HG03175 (cell line): ENCODE measurements at regions not wholly inside any gene's neighbourhood (a gene's known extent, or its start where the extent isn't known, plus 50 kb on each side); places are given as distances from the start of the nearest gene placed in this dataset.
A peak's percentile ranks its signal among the peaks of the same experiment; 100 is the strongest.
"Not testable (repeated sequence)": the region's sequence is repeated elsewhere in the genome, so short reads cannot be mapped to it uniquely, and the experiment has no call there.

Source experiments
- ATAC-seq: cut with Tn5 transposase; IDR thresholded peaks from one replicate; pipeline ENCODE4 v1.9.1; 2021; ENCODE audit warnings: mild to moderate bottlenecking, moderate library complexity; ENCODE audit not compliant: unreplicated experiment

DNA sequence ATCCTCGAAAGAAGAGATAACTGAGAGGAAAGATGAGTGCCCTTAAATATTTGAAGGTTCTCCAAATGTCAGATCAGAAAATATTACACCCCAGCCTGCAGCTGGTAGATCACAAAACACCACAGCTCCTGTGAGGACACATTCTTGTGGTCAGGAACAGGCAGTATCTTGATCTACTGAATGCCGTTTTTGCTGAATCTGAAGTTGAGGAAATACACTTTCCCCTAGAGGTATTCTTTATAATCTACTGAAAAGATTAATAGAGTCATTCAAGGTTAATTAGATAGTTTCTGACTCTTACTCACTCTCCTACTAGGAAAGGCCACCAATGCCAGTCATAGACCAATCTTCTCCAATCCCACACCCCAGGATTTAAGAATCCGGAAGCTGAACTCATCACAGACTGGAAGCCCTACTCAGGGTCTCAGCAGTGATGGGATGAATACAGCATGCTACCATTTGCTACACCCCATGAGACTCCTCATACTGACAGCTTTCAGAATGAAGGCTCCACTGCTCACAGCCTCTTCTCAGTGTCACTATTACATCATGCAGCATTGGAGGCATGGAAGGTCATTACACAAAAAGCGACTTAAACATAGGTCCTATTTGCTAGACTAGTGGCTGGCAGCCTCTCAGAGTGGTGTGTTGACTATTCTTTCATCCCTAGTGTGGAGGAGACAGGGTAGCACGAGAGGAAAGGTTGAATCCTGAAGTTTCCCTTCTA, 143.9 kb upstream of the SLC1A3 start:
- ATAC-seq: no peak

DNA sequence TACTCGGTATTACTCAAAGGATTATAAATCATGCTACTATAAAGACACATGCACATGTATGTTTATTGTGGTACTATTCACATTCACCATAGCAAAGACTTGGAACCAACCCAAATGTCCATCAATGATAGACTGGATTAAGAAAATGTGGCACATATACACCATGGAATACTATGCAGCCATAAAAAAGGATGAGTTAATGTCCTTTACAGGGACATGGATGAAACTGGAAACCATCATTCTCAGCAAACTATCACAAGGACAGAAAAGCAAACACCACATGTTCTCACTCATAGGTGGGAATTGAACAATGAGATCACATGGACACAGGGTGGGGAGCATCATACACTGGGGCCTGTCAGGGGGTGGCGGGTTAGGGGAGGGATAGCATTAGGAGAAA, 130.5 kb upstream of the SLC1A3 start:
- ATAC-seq: not testable (repeated sequence)

DNA sequence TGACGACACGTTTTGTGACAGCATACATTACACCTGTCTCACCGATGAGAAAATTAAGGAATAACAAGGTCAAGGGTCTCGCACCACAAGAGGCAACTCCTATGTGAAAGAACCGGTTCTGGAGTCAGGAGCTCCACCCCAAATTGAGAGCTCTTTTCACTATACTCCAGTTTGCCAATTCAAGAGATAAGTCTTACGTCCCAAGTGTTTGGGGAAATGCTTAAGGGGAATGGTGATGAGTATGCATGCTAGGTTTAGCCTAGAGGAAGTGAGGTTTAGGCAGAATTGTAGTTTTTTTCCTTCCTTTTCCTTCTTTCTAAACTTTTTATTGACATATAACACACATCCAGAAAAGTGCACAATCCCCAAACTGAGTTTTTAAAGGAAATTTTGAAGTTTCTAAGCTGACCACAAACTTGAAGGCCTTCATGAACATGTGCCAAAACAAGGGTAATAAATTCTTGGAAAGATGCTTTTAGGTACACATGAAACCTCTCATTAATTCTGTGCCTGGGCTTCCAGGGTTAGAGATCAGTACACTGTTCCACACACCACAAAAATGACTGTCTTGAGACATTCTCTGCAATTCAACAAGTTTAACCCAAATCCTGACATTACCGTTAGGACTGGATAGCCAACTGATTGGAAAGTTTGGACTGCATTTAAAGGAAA, 127.6 kb upstream of the SLC1A3 start:
- ATAC-seq: no peak

DNA sequence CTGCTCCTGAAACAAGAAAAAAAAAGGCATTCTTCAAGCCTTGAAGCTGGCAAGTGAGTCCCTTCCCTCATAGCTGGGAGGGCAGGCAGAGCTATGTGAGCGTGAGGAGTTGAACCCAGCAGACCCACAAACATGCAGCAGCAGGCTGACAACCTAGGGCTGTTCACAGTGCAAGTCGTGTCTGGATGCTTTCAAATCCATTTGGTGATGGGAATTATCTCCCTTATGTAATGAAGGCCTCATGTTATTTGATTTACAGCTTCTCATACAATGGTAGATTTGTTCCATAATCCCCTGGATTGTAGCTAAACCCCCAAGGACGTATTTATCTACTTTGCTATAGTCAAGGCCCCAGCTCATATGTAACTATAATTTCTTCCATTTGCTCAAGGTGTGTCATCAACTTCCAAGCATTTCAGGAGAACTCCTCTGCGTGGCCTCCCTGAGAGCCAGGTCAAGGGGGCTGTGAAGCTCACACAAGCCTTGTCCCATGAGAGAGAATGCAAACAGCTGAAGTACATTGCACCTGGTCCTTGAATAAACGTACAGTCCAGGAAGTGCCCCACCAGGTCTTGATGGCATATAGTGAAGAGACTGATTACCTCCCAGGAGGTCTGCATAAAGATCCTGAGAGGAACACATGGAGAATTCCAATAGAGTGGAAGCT, 124.8 kb upstream of the SLC1A3 start:
- no peak for ATAC-seq

DNA sequence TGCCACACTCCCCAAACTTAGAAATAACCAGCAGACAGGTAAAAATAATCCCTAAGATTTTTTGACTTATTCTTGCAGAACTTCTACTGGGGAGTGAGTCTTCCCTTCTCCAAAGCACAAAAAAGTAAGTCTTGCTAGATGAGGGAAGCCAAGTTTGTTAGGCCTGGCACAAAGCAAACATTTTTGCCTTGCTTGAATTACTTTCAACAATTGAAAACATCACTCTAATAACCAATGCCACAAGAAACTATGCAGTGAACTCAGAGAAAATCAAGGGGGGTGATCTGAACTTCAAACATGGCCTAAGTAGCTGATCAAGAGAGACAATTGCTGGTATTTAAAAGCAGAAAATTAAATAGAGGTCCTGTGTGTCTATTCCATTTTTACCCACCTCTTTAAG, 123.6 kb upstream of the SLC1A3 start:
- no peak for ATAC-seq

DNA sequence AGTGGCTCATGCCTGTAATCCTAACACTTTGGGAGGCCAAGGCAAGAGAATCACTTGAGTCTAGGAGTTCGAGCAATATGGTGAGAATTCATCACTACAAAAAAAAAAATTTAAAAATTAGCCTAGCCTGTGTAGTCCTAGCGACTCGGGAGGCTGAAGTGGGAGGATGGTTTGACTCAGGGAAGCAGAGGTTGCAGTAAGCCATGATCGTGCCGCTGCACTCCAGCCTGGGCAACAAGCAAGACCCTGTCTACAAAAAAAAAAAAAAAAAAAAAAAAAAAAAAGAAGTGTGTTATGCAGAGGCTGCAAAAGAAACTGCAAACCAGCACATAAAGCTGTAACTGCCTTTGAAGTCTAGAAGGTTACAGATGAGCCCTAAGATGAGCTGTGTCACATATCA, 116.9 kb upstream of the SLC1A3 start:
- no peak for ATAC-seq

DNA sequence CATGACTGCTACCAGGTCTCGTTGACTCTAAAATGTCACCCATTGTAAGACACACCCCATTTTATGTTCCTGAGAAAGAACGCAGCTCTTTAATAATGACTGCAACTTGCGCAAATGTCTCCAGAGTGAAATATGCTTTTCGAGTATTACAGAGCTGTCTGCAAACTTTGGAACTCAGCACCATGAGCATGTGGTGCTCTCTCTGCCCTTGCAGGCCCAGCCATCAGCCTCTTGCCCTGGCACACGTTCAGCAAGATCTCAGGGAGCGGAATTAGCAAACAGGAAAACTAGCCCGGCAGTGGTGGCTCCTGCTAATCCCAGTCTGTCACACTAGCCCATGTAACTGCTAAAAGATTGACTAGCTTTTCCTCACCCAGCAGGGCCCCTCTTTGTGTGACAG, 114.5 kb upstream of the SLC1A3 start:
- ATAC-seq: no peak

DNA sequence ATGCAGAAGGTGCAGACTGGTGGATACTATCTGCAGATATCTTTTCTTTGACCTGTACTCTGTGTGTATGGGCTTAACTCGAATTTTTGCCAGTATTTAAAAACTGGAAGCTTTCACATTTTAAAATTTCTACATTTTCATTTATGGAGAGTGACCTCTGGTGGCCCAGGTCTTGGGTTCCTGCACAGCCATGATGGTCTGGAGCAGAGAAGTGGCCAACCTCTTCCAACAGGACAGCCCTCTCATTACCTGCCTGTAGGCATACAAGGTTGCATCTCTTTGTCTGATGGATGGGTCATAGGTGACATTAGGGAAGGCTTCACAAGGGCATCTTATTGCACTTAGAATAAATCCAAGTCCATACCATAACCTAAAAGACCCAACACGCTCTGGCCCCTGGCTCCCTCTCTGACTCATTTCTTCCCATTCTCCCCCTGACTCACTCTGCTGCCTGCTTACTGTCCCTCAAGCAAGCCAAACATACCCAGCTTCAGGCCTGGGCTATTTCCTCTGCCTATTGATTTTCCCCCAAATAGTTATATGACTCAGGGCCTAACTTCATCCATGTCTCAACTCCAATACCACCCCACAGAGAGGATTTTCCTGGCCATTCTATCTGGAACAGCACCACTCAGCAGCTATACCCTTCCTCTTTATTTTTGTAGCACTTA, 113.3 kb upstream of the SLC1A3 start:
- no peak for ATAC-seq

DNA sequence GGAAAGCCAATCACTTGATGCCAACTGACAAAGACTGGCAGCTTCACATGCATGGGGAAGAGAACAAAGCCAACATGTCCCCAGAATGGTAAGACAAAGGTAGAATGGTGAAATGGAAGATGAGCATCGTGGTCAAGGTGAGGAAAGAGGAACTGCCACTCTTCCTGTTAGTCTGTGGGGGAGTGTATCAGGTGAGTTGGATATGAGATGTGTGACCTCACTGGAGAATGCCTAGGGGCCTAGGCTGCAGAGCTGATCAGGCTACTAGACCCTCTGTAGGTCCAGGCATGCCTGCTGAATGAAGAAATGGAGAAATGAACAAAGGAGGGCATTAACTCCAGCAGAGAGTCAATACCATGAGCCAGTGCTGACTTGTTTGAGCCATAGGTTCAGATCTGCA, 112.4 kb upstream of the SLC1A3 start:
- no peak for ATAC-seq

DNA sequence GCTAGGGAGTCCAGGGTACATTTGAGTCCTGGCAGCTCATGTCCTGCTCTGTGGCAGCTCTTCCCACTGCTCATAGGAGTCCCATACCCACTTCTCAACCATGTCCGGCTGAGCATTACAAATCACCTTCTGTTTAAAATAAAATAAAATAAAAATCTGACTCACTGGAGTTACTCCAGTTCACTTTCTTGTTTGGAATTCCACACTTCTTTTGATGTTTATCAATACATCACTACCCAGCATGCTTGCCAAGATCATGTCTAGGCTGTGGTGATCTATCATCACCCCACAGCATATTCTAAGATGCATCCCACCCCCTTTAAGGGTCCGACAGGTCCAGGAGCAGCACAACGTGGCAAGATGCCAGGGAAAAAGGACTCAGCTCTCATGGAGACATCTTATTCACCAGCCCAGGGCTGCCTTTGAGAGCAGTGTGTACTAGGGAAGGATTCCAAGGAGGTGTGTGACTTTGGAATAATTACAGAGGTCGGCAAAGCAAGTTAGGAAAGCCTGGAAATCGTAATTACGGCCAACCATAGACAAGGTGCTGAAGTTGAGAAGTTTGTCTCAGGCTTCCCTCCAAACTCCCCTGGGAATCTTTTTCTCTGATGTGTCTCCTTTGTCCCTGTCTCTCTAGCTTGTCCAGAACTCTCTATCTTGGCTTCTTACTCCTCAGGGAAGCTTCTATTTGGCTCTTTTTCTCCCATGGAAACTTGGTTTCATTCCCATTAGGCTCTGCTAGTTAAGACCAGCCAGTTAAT, 111.4 kb upstream of the SLC1A3 start:
- ATAC-seq: no peak

DNA sequence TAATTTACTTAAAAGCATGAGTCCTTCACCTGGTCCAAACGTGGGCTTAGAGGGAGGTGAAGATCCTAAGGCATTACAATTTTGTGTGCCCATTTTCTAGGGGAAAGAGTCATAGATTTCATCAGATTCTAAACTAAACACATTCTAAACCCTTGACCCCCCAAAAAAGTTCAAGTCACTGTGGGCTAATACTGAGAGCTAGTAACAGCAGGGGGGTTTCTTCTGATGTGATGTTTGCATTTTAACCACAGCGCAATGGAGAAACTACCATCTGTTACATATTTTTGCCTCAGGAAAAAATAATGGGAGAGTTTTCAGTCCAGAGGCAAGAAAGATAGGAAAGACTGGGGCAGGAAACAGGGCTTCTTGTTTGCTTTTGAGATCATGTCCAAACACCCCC, 110.8 kb upstream of the SLC1A3 start:
- no peak for ATAC-seq

DNA sequence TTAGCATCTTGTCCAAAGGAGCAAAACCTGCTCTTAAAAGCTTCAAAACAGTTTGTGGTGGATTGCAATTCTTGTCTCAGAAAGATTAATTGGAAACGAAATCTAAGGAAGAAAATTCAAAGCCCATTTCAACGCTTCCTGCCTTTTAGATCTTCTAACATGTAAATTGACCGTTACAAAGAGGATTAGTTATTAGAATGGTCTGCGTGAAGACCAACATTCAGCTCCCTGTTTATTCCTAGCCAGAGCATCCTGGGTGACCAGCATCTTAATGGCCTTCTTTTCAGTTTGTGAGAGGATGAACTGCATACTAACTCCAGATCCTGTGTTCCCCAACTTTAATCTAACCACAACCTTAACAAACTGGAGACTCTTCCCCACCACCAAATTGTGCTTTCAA, 109.9 kb upstream of the SLC1A3 start:
- no peak for ATAC-seq

DNA sequence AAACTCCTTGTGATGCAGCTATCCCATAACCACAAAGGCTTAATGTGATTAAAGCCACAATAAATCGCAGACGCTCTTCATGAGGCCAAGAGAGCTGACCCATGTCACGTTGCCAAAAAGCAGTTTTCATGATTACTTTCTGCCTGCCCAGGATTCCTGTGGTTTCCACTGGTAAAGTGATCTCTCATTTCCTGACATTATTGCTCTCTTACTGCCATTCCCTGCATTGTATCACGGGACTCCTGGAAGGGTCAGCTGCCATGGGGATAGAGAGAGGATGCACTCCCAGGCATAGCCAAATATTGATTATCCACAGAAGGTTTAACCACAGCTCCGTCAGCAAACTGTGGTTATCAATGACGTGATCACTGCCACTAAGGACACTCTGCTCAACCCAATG, 103.8 kb upstream of the SLC1A3 start:
- ATAC-seq: no peak

DNA sequence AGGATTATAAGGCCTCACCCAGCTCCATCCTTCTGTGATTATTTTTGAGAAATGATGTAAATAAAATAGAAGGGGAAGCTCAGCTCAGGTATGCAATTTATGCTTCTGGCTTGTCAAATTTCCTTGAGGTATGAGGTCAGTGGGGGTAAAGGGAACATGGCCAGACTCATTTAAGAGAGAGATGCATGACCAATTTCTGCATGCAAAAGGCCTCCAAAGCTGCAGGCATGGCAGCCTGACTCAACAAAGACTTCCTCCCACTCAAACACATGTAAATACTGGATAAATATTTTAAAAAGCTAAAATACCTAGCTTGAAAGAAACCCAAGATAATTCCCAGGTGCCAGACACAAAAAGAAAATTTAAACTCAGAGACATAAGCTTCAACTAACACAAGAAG, 101.4 kb upstream of the SLC1A3 start:
- no peak for ATAC-seq

DNA sequence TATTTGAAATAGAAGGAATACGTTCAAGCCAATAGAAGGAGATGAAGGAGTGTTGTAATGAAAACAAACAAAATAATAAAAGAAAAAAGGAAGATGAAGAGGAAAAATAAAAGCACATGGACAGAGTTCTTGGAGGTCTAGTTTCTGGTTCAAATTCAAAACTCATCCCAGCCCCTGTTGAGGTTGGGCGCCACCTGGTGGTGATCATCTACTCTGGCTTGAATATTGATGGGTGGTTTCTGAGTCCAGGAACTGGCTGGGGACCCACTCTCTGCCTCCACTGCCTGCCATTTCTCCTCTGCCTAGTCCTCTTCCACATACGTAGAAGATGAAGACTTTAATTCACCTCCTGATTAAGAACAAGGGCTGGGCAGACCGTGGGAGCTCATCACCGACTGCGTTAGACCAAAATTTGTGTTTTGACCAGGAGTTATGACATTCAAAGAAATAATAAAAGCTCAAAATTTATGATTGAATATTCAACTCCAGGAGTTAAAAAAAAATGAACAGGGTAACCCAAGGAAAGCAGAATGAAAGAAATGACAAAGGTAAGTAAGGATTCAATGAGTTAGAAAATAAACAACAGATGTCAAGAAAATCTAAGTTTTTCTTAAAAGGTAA, 99.0 kb upstream of the SLC1A3 start:
- peak; percentile 74 for ATAC-seq

DNA sequence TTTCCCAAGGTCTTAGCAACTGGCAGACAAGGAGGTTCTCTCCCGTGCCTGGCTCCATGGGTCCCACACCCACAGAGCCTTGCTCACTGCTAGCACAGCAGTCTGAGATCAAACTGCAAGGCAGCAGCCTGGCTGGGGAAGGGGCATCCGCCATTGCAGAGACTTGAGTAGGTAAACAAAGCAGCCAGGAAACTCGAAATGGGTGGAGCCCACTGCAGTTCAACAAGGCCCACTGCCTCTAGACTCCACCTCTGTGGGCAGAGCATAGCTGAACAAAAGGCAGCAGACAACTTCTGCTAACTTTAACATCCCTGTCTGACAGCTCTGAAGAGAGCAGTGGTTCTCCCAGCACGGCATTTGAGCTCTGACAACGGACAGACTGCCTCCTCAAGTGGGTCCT, 98.1 kb upstream of the SLC1A3 start:
- not testable (repeated sequence) for ATAC-seq

DNA sequence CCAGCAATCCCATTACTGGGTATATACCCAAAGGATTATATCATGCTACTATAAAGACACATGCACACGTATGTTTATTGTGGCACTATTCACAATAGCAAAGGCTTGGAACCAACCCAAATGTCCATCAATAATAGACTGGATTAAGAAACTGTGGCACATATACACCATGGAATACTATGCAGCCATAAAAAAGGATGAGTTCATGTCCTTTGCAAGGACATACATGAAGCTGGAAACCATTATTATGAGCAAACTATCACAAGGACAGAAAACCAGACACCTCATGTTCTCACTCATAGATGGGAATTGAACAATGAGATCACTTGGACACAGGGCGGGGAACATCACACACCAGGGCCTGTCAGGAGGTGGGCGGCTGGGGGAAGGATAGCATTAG, 92.8 kb upstream of the SLC1A3 start:
- not testable (repeated sequence) for ATAC-seq

DNA sequence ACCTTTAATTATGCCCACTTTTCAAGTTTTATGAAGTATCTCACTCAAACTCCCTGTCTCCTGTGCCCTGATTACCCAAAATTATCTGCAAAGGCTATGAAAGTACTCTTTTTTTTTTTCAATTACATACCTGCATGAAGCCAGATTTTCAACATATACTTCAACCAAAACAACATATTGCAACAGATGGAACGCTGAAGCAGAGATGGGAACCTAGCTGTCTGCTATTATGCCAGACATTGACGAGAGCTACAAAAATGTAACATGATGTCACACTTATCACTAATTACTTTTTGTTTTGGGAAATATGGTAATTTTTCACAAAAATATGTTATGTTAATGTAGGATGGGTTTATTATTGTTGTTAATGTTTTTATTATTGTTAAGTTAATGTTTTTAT, 86.5 kb upstream of the SLC1A3 start:
- no peak for ATAC-seq

DNA sequence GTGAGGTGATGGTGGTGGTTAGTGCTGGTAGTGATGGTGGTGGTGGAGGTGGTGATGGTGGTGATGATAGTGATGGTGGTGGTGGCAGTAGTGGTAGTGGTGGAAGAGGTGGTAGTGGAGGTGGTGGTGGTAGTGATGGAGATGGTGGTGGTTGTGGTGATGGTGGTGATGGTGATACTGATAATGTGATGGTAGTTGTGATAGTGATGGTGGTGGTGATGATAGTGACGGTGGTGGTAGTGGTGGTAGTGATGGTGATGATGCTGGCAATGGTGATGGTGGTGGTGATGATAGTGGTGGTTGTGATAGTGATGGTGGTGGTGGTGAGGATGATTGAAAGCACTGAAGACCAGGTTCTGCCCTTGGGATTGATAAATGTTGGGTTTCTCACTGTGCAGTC, 85.2 kb upstream of the SLC1A3 start:
- ATAC-seq: no peak
